ENCODE measurements at regions not wholly inside any gene's neighbourhood (a gene's known extent, or its start where the extent isn't known, plus 50 kb on each side); places are given as distances from the start of the nearest gene placed in this dataset.

GRCh38 chr4:59704616-59705015 lies 1495.5 kb upstream of the ADGRL3 start:
- TF ChIP-seq, protein P1, sequence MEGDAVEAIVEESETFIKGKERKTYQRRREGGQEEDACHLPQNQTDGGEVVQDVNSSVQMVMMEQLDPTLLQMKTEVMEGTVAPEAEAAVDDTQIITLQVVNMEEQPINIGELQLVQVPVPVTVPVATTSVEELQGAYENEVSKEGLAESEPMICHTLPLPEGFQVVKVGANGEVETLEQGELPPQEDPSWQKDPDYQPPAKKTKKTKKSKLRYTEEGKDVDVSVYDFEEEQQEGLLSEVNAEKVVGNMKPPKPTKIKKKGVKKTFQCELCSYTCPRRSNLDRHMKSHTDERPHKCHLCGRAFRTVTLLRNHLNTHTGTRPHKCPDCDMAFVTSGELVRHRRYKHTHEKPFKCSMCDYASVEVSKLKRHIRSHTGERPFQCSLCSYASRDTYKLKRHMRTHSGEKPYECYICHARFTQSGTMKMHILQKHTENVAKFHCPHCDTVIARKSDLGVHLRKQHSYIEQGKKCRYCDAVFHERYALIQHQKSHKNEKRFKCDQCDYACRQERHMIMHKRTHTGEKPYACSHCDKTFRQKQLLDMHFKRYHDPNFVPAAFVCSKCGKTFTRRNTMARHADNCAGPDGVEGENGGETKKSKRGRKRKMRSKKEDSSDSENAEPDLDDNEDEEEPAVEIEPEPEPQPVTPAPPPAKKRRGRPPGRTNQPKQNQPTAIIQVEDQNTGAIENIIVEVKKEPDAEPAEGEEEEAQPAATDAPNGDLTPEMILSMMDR (IDR thresholded peaks at IDR 0.05), result no peak
- TF ChIP-seq POLR2A (IDR thresholded peaks at IDR 0.05), result no peak

Data from lower leg skin (tissue), 3 donors.